CD8-positive, alpha-beta memory T cell (primary cell): ENCODE measurements at regions not wholly inside any gene's neighbourhood (a gene's known extent, or its start where the extent isn't known, plus 50 kb on each side); places are given as distances from the start of the nearest gene placed in this dataset.
"Not testable (repeated sequence)": the region's sequence is repeated elsewhere in the genome, so short reads cannot be mapped to it uniquely, and the experiment has no call there.

Experiments
- CTCF ChIA-PET: fragments of 350-600 bp; sonication (Branson Sonifier 250); formaldehyde crosslinking; loops from one replicate; lab custom pipeline; 2021; ENCODE audit warnings: antibody characterized with exemption; lab: Charles Lee
- POLR2A ChIA-PET: fragments of 350-600 bp; sonication (Branson Sonifier 250); formaldehyde crosslinking; loops from one replicate; lab custom pipeline; 2021; ENCODE audit warnings: antibody characterized with exemption; lab: Charles Lee
- DNase-seq, 5 donors: peaks; one replicate each; pipeline versions ENCODE4 v3.0.0 to v3.0.0-alpha.2; 2020 to 2022; ENCODE audit warnings: mixed read lengths in 1 of 5
- H3K27ac ChIP-seq: one replicate; pipeline ENCODE4 v1.7.0; 2013; ENCODE audit warnings: low read depth, mild to moderate bottlenecking, low read length, moderate library complexity
- H3K27me3 ChIP-seq: 2 replicates; pipeline ENCODE4 v1.7.0; 2013; ENCODE audit warnings: low read length, mild to moderate bottlenecking; ENCODE audit not compliant: insufficient read depth, poor library complexity, severe bottlenecking
- H3K36me3 ChIP-seq: 2 replicates; pipeline ENCODE4 v1.7.0; 2013; ENCODE audit warnings: mild to moderate bottlenecking, low read length, moderate library complexity; ENCODE audit not compliant: insufficient read depth
- H3K4me1 ChIP-seq: 2 replicates; pipeline ENCODE4 v1.7.0; 2013; ENCODE audit warnings: mild to moderate bottlenecking, low read length, moderate library complexity; ENCODE audit not compliant: insufficient read depth
- H3K4me3 ChIP-seq: 2 replicates; pipeline ENCODE4 v1.7.0; 2013; ENCODE audit warnings: mild to moderate bottlenecking, low read length
- H3K9me3 ChIP-seq: 2 replicates; pipeline ENCODE4 v1.7.0; 2013; ENCODE audit warnings: mild to moderate bottlenecking, low read length
- H3K27ac Mint-ChIP-seq, 8 donors: one replicate each; pipeline ENCODE4 v1.8.0; 2020 to 2021; ENCODE audit warnings: mixed read lengths in 8 of 8, mild to moderate bottlenecking in 6 of 8, inconsistent platforms in 3 of 8, moderate library complexity in 3 of 8
- H3K27me3 Mint-ChIP-seq, 2 donors: one replicate each; pipeline ENCODE4 v1.8.0; 2020 to 2021; ENCODE audit warnings: mixed read lengths in 2 of 2, mild to moderate bottlenecking in 1 of 2, moderate library complexity in 1 of 2
- H3K36me3 Mint-ChIP-seq, 3 donors: one replicate each; pipeline ENCODE4 v1.8.0; 2020 to 2021; ENCODE audit warnings: mixed read lengths in 3 of 3, inconsistent platforms in 1 of 3, mild to moderate bottlenecking in 1 of 3
- H3K4me1 Mint-ChIP-seq, 3 donors: one replicate each; pipeline ENCODE4 v1.8.0; 2020 to 2021; ENCODE audit warnings: mixed read lengths in 3 of 3, inconsistent platforms in 1 of 3, mild to moderate bottlenecking in 1 of 3
- H3K4me3 Mint-ChIP-seq, 7 donors: one replicate each; pipeline ENCODE4 v1.8.0; 2020 to 2021; ENCODE audit warnings: mixed read lengths in 7 of 7, mild to moderate bottlenecking in 6 of 7, moderate library complexity in 4 of 7, inconsistent platforms in 2 of 7
- H3K9me3 Mint-ChIP-seq, 5 donors: one replicate each; pipeline ENCODE4 v1.8.0; 2020 to 2022; ENCODE audit warnings: mixed read lengths in 5 of 5, mild to moderate bottlenecking in 3 of 5, moderate library complexity in 2 of 5, inconsistent platforms in 1 of 5

DNA sequence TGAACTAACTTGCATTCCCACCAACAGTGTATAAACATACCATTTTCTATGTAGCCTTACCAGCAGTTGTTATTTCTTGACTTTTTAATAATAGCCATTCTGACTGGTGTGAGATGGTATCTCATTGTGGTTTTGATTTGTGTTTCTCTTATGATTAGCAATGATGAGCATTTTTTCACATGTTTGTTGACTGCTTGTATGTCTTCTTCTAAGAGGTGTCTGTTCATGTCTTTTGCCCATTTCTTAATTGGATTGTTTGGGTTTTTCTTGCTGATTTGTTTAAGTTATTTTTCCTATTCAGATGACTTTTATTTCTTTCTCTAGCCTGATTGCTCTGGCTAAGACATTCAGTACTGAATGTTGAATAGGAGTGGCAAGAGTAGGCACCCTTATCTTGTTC is 230.3 kb downstream of the DAD1 start:
- H3K36me3 ChIP-seq, result no peaks in the 10 kb centered on the region

GRCh38 chr14:22349281-22349680 is 239.7 kb downstream of the DAD1 start:
- POLR2A ChIA-PET, H3K4me1 Mint-ChIP-seq, DNase-seq, H3K9me3 ChIP-seq, H3K36me3 ChIP-seq, H3K27me3 ChIP-seq, H3K27me3 Mint-ChIP-seq, CTCF ChIA-PET, H3K27ac ChIP-seq, H3K27ac Mint-ChIP-seq, H3K4me3 ChIP-seq, H3K4me3 Mint-ChIP-seq, H3K9me3 Mint-ChIP-seq, H3K36me3 Mint-ChIP-seq, H3K4me1 ChIP-seq: not testable (repeated sequence)

More for the DNA sequence above, 230.3 kb downstream of the DAD1 start:
- H3K27ac Mint-ChIP-seq, result no peak overlapping the region
- no peak overlapping the region for H3K27ac ChIP-seq
- no peak overlapping the region for H3K4me3 Mint-ChIP-seq
- CTCF ChIA-PET, result no interaction called here
- no peaks in the 10 kb centered on the region for H3K27me3 Mint-ChIP-seq
- H3K27me3 ChIP-seq, result no peaks in the 10 kb centered on the region
- no peak for DNase-seq
- POLR2A ChIA-PET, result no interaction called here
- H3K9me3 ChIP-seq, result no peaks in the 10 kb centered on the region
- H3K4me3 ChIP-seq, result no peak overlapping the region
- no peaks in the 10 kb centered on the region for H3K4me1 ChIP-seq
- H3K36me3 Mint-ChIP-seq, result no peaks in the 10 kb centered on the region
- no peaks in the 10 kb centered on the region for H3K9me3 Mint-ChIP-seq
- no peaks in the 10 kb centered on the region for H3K4me1 Mint-ChIP-seq

DNA sequence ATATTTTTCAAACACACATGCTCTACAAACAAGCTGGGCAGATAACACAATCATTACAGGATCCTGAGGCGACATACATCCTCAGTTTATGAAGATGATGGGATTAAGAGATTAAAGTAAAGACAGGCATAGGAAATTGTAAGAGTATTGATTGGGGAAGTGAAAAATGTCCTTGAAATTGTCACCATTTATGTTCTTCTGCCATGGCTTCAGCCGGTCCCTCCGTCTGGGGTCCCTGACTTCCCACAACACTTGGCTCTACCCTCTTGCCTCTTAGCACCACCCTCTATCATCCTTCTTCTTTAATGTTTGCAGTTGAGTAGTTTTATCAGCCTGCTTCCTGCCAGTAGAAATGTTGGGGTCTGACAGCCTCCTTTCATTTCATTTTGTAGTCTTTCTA is 244.4 kb downstream of the DAD1 start:
- Mint-ChIP-seq H3K27ac (no peak overlapping the region), H3K27me3 (no peaks in the 10 kb centered on the region), H3K4me1 (no peaks in the 10 kb centered on the region), H3K9me3 (no peaks in the 10 kb centered on the region), H3K4me3 (no peak overlapping the region), H3K36me3 (no peaks in the 10 kb centered on the region)
- Histone ChIP-seq H3K36me3 (no peaks in the 10 kb centered on the region), H3K4me3 (no peak overlapping the region), H3K27ac (no peak overlapping the region), H3K4me1 (no peaks in the 10 kb centered on the region), H3K27me3 (no peaks in the 10 kb centered on the region), H3K9me3 (no peaks in the 10 kb centered on the region)
- POLR2A ChIA-PET, result no interaction called here
- no peak for DNase-seq
- CTCF ChIA-PET, result no interaction called here

DNA sequence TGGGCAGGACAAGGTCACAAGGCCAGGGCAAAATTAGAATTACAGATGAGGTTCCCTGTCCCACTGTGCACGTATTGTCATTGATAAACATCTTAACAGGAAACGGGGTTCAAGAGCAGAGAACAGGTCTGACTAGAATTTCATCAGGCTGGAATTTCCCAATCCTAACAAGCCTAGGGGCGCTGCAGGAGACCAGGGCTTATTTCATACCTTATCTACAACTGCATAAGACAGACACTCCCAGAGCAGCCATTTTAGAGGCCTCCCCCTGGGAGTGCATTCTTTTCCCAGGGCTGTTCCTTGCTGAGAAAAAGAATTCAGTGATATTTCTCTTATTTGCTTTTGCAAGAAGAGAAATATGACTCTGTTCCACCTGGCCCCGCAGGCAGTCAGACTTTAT is 244.8 kb downstream of the DAD1 start:
- H3K4me3 Mint-ChIP-seq, H3K4me1 Mint-ChIP-seq, H3K27ac Mint-ChIP-seq, CTCF ChIA-PET, H3K27me3 Mint-ChIP-seq, H3K9me3 Mint-ChIP-seq, H3K9me3 ChIP-seq, H3K4me3 ChIP-seq, DNase-seq, H3K36me3 ChIP-seq, H3K36me3 Mint-ChIP-seq, H3K27me3 ChIP-seq, H3K27ac ChIP-seq, POLR2A ChIA-PET, H3K4me1 ChIP-seq: not testable (repeated sequence)

DNA sequence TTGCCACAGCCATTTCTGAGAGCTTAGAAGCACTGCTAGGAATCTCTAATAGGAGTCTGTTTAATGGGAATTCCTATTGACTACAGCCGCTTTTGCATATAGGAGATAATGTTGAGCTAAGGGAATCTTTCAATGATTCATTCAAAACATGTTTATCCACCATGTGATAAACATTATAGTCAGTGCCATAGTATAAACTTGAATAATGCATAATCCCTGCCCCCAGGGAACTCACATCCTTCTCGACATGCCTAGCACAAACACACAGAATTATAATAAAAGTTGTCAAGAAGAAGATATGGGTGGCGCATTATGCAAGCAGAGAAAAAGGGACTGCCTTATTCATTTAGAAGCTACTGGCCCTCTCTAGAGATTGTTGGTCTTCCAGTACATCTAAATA is 248.0 kb downstream of the DAD1 start:
- POLR2A ChIA-PET, result no interaction called here
- Mint-ChIP-seq H3K27ac (no peak overlapping the region), H3K4me3 (no peak overlapping the region), H3K36me3 (no peaks in the 10 kb centered on the region), H3K27me3 (no peaks in the 10 kb centered on the region), H3K9me3 (no peaks in the 10 kb centered on the region), H3K4me1 (no peaks in the 10 kb centered on the region)
- no peaks in the 10 kb centered on the region for H3K9me3 ChIP-seq
- no peaks in the 10 kb centered on the region for H3K4me1 ChIP-seq
- H3K27ac ChIP-seq, result no peak overlapping the region
- no peaks in the 10 kb centered on the region for H3K36me3 ChIP-seq
- H3K27me3 ChIP-seq, result no peaks in the 10 kb centered on the region
- CTCF ChIA-PET, result no interaction called here
- no peak overlapping the region for H3K4me3 ChIP-seq
- DNase-seq, result no peak

- H3K36me3 ChIP-seq, result no peaks in the 10 kb centered on the region
- no peak overlapping the region for H3K4me3 Mint-ChIP-seq
- H3K27ac Mint-ChIP-seq, result no peak overlapping the region
- CTCF ChIA-PET, result no interaction called here
- H3K27me3 ChIP-seq, result no peaks in the 10 kb centered on the region
- no peaks in the 10 kb centered on the region for H3K4me1 ChIP-seq
- H3K9me3 ChIP-seq, result no peaks in the 10 kb centered on the region
- H3K4me1 Mint-ChIP-seq, result no peaks in the 10 kb centered on the region
- no peaks in the 10 kb centered on the region for H3K36me3 Mint-ChIP-seq
- POLR2A ChIA-PET, result no interaction called here
- DNase-seq, result no peak
- no peak overlapping the region for H3K4me3 ChIP-seq
- H3K27me3 Mint-ChIP-seq, result no peaks in the 10 kb centered on the region
- H3K9me3 Mint-ChIP-seq, result no peaks in the 10 kb centered on the region
- no peak overlapping the region for H3K27ac ChIP-seq
Measured at GRCh38 chr14:22338917-22339715, 249.9 kb downstream of the DAD1 start.

DNA sequence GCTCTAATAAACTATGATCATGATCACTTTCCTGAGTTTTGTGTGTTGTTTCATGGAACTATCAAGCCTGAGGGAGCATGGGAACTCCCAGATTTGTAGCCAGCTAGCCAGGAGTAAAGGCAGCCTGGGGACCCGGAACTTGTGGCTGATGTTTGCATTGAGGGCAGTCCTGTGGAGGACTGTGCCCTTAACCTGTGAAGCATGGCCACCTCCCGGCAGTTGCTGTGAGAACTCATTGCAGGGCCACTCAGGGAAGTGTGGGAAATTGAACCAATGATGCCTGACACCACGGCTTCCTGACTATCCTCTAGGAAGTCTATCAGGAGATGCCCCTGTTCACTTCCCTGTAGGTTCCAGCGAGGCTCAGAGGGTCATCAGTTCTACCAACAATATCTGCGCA is 250.6 kb downstream of the DAD1 start:
- Histone ChIP-seq H3K4me1 (no peaks in the 10 kb centered on the region), H3K9me3 (no peaks in the 10 kb centered on the region), H3K27ac (no peak overlapping the region), H3K27me3 (no peaks in the 10 kb centered on the region), H3K4me3 (no peak overlapping the region), H3K36me3 (no peaks in the 10 kb centered on the region)
- no peaks in the 10 kb centered on the region for H3K4me1 Mint-ChIP-seq
- no peaks in the 10 kb centered on the region for H3K27me3 Mint-ChIP-seq
- H3K9me3 Mint-ChIP-seq, result no peaks in the 10 kb centered on the region
- ChIA-PET CTCF (no interaction called here), POLR2A (no interaction called here)
- H3K27ac Mint-ChIP-seq, result no peak overlapping the region
- no peak for DNase-seq
- no peaks in the 10 kb centered on the region for H3K36me3 Mint-ChIP-seq
- no peak overlapping the region for H3K4me3 Mint-ChIP-seq

GRCh38 chr14:22337938-22338337 is 251.1 kb downstream of the DAD1 start:
- no peaks in the 10 kb centered on the region for H3K36me3 Mint-ChIP-seq
- Histone ChIP-seq H3K27me3 (no peaks in the 10 kb centered on the region), H3K27ac (no peak overlapping the region), H3K36me3 (no peaks in the 10 kb centered on the region), H3K4me3 (no peak overlapping the region), H3K9me3 (no peaks in the 10 kb centered on the region), H3K4me1 (no peaks in the 10 kb centered on the region)
- H3K27me3 Mint-ChIP-seq, result no peaks in the 10 kb centered on the region
- H3K9me3 Mint-ChIP-seq, result no peaks in the 10 kb centered on the region
- no peak overlapping the region for H3K27ac Mint-ChIP-seq
- DNase-seq, result no peak
- ChIA-PET CTCF (no interaction called here), POLR2A (no interaction called here)
- H3K4me1 Mint-ChIP-seq, result no peaks in the 10 kb centered on the region
- no peak overlapping the region for H3K4me3 Mint-ChIP-seq

- H3K4me3 Mint-ChIP-seq, result no peak overlapping the region
- CTCF ChIA-PET, result no interaction called here
Measured at GRCh38 chr14:22337521-22337920, 251.5 kb downstream of the DAD1 start.

More at GRCh38 chr14:22337521-22337920, 251.5 kb downstream of the DAD1 start:
- H3K27ac ChIP-seq, result no peak overlapping the region
- no peaks in the 10 kb centered on the region for H3K27me3 Mint-ChIP-seq
- H3K4me3 ChIP-seq, result no peak overlapping the region
- H3K9me3 Mint-ChIP-seq, result no peaks in the 10 kb centered on the region
- H3K27ac Mint-ChIP-seq, result no peak overlapping the region
- no peaks in the 10 kb centered on the region for H3K9me3 ChIP-seq
- no peaks in the 10 kb centered on the region for H3K4me1 ChIP-seq
- POLR2A ChIA-PET, result no interaction called here
- no peaks in the 10 kb centered on the region for H3K36me3 Mint-ChIP-seq
- no peaks in the 10 kb centered on the region for H3K27me3 ChIP-seq
- DNase-seq, result no peak
- H3K4me1 Mint-ChIP-seq, result no peaks in the 10 kb centered on the region
- H3K36me3 ChIP-seq, result no peaks in the 10 kb centered on the region
